ENCODE measurements at regions not wholly inside any gene's neighbourhood (a gene's known extent, or its start where the extent isn't known, plus 50 kb on each side); places are given as distances from the start of the nearest gene placed in this dataset.

DNA sequence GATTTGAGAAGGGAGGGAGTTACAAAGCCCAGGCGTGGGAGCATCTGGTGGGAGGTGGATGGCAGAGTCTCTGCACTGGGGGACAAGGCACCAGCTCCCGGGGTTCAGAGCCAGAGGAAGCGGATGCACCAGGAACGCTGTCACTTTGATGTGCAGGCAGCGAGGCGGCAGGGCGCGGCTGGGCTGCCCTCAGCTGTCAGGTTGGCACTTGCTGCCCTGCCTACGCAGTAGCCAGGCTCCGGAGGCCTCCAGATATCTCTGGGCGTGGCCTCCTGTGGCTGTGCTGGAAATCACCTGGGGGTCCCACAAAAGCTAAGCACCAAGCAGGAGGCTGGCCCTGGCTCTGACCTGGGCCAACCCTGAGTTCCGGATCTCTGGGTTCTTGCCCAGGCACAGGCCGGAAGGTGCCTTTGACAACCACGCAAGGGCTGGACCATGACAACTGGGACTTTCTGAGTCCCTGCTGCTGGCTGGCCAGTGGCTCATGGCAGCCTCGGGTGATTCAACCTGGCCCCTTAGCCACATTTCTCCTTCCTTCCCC lies 62.1 kb upstream of the MAP1LC3B2 start:
- DNase-seq (ENCODE audit: low read depth) = no peak
- H3K4me3 ChIP-seq (ENCODE audit: low read depth, low read length) = no peak overlapping the region
- TF ChIP-seq, protein P1, sequence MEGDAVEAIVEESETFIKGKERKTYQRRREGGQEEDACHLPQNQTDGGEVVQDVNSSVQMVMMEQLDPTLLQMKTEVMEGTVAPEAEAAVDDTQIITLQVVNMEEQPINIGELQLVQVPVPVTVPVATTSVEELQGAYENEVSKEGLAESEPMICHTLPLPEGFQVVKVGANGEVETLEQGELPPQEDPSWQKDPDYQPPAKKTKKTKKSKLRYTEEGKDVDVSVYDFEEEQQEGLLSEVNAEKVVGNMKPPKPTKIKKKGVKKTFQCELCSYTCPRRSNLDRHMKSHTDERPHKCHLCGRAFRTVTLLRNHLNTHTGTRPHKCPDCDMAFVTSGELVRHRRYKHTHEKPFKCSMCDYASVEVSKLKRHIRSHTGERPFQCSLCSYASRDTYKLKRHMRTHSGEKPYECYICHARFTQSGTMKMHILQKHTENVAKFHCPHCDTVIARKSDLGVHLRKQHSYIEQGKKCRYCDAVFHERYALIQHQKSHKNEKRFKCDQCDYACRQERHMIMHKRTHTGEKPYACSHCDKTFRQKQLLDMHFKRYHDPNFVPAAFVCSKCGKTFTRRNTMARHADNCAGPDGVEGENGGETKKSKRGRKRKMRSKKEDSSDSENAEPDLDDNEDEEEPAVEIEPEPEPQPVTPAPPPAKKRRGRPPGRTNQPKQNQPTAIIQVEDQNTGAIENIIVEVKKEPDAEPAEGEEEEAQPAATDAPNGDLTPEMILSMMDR (IDR thresholded peaks at IDR 0.05; ENCODE audit: insufficient read depth, low read depth, low read length, missing control alignments) = no peak

DNA sequence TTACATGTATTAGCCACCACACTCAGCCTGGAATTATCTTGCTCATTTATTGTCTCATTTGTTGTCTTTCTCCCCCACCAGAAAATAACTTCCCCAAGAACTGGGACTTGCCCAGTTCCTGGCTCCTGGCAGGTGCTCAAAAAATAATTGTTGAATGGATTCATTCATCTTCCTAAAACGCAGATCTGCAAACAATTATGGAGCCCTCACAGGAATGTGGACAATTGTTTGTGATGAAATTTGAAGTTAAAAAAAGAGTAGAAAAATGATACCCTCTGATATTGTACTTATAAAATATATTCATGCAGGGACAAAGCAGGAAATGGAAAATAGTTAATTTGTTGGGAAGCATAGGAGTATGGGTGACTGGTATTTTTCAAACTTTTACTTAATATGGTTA lies 60.7 kb upstream of the MAP1LC3B2 start:
- H3K4me3 ChIP-seq (ENCODE audit: low read depth, low read length) = no peak overlapping the region
- DNase-seq (ENCODE audit: low read depth) = no peak
- TF ChIP-seq, protein P1 (IDR thresholded peaks at IDR 0.05; ENCODE audit: insufficient read depth, low read depth, low read length, missing control alignments) = no peak

DNA sequence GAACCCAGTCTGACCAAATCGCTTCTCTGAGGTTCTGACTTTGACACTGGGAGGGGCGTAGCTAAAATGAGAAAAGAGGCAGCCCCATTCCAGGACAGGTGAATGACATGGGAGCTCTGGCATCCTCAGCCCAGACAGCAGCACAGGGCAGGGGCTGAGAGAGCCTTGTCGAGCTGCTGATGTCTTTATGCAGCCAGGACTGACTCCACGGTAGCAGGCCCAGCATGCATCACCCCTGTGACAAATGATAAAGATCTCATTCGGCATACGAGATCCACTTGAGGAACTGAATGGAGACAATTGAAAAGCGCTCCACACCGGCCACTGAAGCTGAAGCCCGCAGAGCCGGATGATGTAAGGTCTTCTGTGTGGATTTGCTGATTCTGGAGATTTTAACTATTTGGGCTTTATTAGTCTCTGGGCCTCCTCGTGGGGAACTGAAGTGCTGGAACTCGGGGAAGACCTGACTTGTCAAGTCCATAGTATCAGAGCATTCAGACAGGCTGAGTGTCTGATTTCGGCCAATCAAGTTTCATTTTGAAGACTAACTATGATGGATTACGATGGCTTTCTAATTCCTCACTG lies 56.9 kb upstream of the MAP1LC3B2 start:
- DNase-seq (ENCODE audit: low read depth) = no peak
- H3K4me3 ChIP-seq (ENCODE audit: low read depth, low read length) = no peak overlapping the region
- TF ChIP-seq, protein P1 (IDR thresholded peaks at IDR 0.05; ENCODE audit: insufficient read depth, low read depth, low read length, missing control alignments) = no peak

DNA sequence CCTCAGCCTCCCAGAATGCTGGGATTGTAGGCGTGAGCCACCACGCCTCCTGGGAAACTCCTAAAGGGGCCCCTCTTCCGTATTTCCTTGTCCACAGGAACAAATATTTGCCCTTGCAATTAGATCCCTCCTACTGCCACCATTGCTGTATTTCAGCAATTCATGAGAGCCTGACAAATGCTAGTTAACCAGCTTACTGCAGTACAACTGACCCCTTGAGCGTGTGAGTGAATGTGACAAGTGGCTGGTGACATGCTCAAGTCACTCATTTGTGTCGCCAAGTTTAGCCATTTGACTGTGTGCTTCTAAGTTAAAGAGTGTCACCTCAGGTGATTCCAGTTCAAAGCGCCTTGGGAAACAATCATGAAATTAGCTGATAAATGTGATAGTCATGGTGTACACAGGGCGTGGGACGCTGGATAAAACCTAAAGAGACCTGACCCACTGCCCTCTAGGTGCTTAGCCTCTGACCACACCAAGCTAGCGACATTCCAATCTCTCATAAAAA lies 56.1 kb upstream of the MAP1LC3B2 start:
- DNase-seq (ENCODE audit: low read depth) = no peak
- TF ChIP-seq, protein P1 (IDR thresholded peaks at IDR 0.05; ENCODE audit: insufficient read depth, low read depth, low read length, missing control alignments) = no peak
- no peak overlapping the region for H3K4me3 ChIP-seq (ENCODE audit: low read depth, low read length)

DNA sequence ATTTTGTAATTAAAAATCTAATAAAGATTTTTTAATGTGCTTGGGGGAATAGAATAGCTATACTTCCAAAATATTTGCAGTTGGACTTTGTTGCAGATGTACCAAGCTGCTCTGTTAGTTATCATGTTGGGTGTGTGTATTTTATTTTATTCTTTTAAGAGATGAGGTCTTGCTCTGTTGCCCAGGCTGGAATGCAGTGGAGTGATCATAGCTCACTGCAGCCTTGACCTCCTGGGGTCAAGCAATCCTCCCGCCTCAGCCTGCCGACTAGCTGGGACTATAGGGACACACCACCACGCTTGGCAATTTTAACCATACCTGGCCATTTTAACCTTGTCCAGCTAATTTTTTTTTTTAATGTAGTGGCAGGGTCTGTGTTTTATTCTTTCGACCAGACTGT lies 54.7 kb upstream of the MAP1LC3B2 start:
- H3K4me3 ChIP-seq (ENCODE audit: low read depth, low read length) = no peak overlapping the region
- TF ChIP-seq, protein P1 (IDR thresholded peaks at IDR 0.05; ENCODE audit: insufficient read depth, low read depth, low read length, missing control alignments) = no peak
- DNase-seq (ENCODE audit: low read depth) = no peak

DNA sequence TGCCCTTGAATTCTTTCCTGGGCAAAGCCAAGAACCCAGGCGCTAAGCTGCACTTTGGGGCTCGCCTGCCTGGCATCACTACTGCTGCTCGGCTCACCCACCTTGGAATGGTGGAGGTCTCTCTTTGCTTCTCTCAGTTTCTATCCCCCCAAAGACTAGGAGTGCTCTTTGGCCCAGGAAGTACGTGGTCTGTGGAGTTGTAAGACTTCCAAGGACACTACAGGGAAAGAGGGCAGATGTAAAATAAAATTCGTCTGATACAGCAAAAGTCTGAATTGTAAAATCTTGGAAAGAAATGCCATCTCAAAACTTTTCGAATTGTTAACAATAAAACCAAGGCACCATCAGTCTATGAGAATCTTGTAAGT lies 52.5 kb upstream of the MAP1LC3B2 start:
- TF ChIP-seq, protein P1 (IDR thresholded peaks at IDR 0.05; ENCODE audit: insufficient read depth, low read depth, low read length, missing control alignments) = no peak
- H3K4me3 ChIP-seq (ENCODE audit: low read depth, low read length) = no peak overlapping the region
- no peak for DNase-seq (ENCODE audit: low read depth)

Data from GM12865 (cell line).